HFF-Myc (cell line): ENCODE measurements at regions not wholly inside any gene's neighbourhood (a gene's known extent, or its start where the extent isn't known, plus 50 kb on each side); places are given as distances from the start of the nearest gene placed in this dataset.
"Not testable (repeated sequence)": the region's sequence is repeated elsewhere in the genome, so short reads cannot be mapped to it uniquely, and the experiment has no call there.

ENCODE experiments used
- DNase-seq: peaks from one replicate; pipeline ENCODE4 v3.0.0-alpha.2; 2011; ENCODE audit warnings: low read depth; ENCODE audit errors: extremely low read depth
- H3K4me3 ChIP-seq: replicated peaks from 2 replicates; pipeline ENCODE4 v1.5.1; 2011; ENCODE audit warnings: low read depth, mild to moderate bottlenecking, control low read depth, low read length
- TF ChIP-seq, protein P1 (sequence below): IDR thresholded peaks from 2 replicates; pipeline ENCODE4 v1.5.1; 2012; ENCODE audit warnings: mild to moderate bottlenecking, low read depth, low read length, control low read depth; ENCODE audit errors: missing control alignments

DNA sequence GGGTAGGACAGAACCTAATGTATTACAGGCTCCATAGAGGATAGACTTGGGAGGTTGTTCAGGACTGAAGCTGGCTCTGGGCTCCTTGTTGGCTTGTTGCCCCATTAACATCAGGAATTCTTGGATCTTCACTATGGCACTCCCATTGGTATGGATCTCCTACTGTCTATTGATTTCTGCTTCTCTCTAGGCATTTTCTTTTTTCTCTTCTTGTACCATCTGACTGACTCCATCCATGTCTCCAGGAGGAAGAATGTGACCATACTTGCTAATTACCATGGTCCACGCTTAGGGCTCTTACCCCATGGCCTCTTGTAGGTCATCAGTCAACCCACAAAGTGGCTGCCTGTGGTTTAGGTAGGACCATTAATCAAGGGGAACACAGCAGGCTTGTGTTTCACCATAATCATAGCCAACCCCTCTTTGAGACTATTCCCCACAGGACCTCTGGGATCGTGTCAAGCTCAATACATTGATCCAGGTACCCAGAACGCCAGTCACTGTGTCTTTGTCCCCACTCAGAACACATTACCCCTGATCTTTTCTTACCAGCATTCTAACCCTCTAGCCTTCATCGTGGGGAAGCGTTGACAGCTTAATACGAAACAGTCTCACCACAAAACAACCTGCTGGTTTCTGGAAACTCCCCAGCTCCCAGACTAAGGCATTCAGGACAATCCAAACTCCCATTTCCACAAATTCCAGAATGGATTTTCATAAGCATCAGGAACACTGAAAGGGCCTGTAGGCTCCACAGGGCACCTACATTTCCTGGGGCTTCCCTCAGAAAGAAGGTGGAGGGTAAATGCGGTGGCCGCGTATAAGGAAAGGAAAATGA, 97.1 kb downstream of the ETS2 start:
- no peak overlapping the region for H3K4me3 ChIP-seq
- TF ChIP-seq, protein P1, sequence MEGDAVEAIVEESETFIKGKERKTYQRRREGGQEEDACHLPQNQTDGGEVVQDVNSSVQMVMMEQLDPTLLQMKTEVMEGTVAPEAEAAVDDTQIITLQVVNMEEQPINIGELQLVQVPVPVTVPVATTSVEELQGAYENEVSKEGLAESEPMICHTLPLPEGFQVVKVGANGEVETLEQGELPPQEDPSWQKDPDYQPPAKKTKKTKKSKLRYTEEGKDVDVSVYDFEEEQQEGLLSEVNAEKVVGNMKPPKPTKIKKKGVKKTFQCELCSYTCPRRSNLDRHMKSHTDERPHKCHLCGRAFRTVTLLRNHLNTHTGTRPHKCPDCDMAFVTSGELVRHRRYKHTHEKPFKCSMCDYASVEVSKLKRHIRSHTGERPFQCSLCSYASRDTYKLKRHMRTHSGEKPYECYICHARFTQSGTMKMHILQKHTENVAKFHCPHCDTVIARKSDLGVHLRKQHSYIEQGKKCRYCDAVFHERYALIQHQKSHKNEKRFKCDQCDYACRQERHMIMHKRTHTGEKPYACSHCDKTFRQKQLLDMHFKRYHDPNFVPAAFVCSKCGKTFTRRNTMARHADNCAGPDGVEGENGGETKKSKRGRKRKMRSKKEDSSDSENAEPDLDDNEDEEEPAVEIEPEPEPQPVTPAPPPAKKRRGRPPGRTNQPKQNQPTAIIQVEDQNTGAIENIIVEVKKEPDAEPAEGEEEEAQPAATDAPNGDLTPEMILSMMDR, result no peak
- DNase-seq, result no peak

DNA sequence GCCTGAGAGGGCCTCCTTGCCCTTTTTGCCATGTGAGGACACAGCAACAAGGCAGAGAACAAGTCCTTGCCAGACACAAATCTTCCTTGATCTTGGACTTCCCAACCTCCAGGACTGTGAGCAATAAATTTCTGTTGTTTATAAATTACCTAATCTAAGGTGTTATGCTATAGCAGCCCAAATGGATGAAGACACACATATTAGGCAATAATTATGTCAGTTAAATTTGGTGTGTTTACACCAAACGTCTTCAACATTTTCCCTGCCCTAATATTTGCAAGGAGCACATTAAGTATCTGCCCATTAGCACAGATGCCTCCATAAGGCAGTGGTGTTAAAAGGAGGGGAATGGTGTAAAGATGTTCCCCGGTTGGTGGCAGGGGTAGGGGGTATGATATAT, 94.8 kb downstream of the ETS2 start:
- TF ChIP-seq, protein P1, result no peak
- no peak for DNase-seq
- no peak overlapping the region for H3K4me3 ChIP-seq

DNA sequence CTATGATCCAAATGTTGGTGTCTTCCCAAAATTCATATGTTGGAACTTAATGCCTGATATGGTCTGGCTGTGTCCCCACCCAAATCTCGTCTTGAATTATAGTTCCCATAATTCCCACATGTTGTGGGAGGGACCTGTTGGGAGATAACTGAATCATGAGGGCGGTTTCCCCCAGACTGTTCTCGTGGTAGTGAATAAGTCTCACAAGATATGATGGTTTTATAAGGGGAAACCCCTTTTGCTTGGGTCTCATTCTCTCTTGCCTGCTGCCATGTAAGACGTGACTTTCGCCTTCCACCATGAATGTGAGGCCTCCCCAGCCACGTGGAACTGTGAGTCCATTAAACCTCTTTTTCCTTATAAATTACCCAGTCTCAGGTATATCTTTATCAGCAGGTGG, 94.3 kb downstream of the ETS2 start:
- not testable (repeated sequence) for DNase-seq, H3K4me3 ChIP-seq

- no peak overlapping the region for H3K4me3 ChIP-seq
- no peak for DNase-seq
- TF ChIP-seq, protein P1, result no peak
These were observed 93.7 kb downstream of the ETS2 start for GRCh38 chr21:38899277-38899947.

- TF ChIP-seq, protein P1, result no peak
- DNase-seq, result no peak
- no peak overlapping the region for H3K4me3 ChIP-seq
These were observed 92.8 kb downstream of the ETS2 start for GRCh38 chr21:38898422-38899096.

- TF ChIP-seq, protein P1, result no peak
- DNase-seq, result no peak
- H3K4me3 ChIP-seq, result no peak overlapping the region
These were observed 92.0 kb downstream of the ETS2 start for GRCh38 chr21:38897532-38898421.
